Activated CD4-positive, CD25-positive, alpha-beta regulatory T cell treated with anti-CD3 and anti-CD28 coated beads, Interleukin-2, amount 50 U/mL, for 16 hours (primary cell): ENCODE measurements at regions not wholly inside any gene's neighbourhood (a gene's known extent, or its start where the extent isn't known, plus 50 kb on each side); places are given as distances from the start of the nearest gene placed in this dataset.

Experiments
- DNase-seq: peaks from one replicate; pipeline ENCODE4 v3.0.0-alpha.2; 2020; ENCODE audit warnings: low read depth, low spot score

DNA sequence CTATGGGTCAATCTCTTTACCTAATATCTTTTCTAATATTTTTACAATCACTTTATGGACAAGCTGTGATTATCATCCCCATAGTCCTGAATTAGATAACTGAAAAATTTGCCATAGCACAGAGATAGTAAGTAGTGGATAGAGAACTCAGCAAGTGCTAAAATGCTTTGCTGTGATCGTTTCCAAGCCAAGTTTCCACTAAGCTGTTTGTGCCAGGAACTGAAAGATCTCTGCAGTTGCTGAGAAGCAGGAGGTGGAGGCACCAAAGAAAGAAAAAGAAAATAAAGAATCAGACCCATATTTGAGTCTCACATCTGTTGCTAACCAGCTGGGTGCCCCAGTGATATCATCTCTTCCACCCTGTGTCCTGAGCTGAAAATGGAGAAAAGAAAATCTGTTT lies 605.6 kb upstream of the BOD1L1 start:
- no peak for DNase-seq

- no peak for DNase-seq
Measured at GRCh38 chr4:14234307-14234706, 606.8 kb upstream of the BOD1L1 start.

DNA sequence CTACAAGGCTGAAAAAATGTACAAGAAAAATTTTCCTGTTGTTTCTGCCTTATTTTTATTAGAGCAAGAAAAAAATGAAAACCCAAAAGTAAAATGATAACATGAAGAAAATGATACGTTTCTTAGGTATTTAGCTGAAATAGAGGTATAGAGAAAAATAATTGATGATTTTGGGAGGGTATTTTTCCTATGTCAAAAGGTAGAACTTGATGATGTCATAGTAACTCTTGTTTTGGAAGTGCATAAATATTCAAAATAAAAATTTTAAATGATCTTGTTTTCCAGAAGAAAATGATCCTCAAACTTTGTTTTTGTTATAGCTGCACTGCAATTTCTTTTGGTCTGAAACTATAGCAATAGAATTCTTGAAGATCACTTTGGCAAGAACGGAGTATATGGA lies 608.8 kb upstream of the BOD1L1 start:
- no peak for DNase-seq

DNA sequence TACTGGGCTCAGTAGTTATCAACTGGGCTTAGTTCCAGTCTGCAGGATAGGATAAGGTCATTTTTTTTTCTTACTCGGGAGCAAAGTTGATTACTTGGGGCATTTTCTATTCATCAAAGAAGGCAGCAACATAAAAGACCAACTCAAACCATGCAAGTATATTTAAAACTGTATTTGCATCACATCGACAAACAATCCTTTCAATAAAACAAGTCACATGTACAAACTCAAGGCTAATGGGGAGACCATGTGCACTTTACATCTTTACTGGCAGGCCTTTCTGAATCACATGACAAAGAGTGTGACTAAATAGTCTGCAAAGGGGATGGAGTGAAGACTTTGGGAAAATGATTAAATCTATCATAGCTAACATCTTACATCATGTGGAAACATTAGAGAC lies 610.4 kb upstream of the BOD1L1 start:
- DNase-seq, result no peak

- DNase-seq, result no peak
Measured at GRCh38 chr4:14241574-14241973, 614.0 kb upstream of the BOD1L1 start.

DNA sequence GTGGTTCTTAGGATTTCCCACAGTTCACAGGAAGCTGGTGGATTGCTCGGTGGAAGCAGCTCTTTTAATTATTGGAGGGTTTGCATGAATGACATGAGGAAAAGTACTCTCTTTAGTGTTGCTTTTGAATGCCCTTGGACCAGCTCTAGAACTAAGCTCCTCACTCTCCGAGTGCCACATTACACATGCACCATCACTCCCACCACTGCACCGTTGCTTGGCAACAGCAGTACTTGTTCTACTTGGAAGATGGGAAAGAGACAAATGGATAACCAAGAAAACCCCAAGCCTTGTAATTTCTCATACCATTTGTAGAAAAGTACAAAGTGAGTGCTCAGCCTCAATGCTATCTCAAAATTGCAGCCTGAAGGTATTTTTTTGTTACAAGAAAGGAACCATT lies 620.2 kb upstream of the BOD1L1 start:
- no peak for DNase-seq

- DNase-seq, result no peak
Measured at GRCh38 chr4:14249226-14249625, 621.7 kb upstream of the BOD1L1 start.

DNA sequence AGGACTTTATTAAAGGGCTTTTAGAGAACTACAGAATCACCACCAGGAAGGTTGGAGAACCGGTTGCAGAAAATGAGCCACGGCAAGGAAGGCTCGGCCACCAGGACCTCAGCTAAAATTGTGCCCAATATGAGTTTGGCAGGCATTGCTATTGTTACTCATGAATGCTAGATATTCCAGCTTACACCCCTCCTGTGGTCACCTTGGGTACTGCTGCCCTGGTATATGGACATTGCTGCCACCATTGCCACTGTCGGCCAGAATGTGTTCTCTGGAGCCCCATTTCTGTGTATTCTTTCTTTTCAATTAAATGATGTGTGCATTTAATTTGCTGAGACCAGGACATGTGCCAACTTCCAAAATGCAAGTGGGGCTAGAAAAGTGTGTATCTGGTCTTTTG lies 626.7 kb upstream of the BOD1L1 start:
- DNase-seq, result no peak

DNA sequence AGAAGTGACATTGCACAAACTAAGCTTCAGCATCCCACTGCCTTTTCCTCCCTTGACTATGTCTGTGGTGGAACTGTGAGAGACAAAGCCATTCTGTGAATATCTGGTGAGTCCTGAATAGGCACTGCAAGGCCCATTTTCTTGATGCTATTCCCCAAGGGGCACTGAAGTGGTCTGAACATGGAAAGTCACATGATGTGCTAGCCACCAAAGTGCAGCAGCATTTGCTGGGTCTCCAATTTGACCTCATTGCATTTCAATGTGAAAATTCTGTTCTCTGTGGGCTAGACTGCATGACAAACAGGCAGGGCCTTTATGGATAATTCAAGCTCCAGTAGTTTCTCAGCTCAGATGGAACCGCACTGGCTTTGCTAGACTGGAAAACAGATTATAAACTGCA lies 627.4 kb upstream of the BOD1L1 start:
- DNase-seq, result no peak

GRCh38 chr4:14257903-14258302 lies 630.4 kb upstream of the BOD1L1 start:
- no peak for DNase-seq

DNA sequence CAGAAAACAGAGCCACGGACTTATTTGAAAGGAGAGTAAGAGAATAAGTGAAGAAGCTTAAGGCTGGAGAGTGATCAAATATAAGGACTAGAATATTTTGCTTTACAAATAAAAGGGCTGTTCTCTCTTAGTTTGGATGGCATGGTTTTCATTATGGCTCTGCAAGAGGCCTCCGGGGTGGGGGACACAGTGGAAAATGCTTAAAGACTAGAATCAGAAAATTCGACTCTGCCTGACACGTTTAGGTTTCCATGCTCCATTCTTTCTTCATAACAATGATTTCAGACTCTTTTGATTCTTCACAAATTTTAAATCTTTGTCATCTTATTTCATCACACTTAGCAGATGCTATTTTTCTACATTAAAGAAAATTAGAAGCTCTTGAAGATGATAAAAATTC lies 632.4 kb upstream of the BOD1L1 start:
- DNase-seq, result no peak

GRCh38 chr4:14260591-14260990 lies 633.1 kb upstream of the BOD1L1 start:
- no peak for DNase-seq

DNA sequence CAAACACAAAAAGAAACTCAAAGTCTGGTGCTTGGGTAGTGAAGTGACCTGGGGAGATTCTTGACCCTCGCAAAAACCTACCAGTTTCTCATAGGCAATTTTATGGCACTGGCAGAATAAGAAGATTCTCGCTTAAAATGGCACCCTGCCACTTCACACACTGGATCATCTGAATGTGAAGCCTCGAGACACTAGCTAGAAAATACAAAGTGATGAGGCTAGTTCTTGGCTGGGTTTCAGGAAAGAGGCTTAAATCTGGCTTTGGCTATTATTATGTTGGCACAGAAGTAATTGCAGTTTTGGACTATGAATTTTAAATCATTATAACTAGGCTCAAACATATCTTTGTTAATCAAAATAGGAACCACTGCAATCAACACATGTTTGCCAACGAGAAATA lies 634.7 kb upstream of the BOD1L1 start:
- DNase-seq, result no peak

DNA sequence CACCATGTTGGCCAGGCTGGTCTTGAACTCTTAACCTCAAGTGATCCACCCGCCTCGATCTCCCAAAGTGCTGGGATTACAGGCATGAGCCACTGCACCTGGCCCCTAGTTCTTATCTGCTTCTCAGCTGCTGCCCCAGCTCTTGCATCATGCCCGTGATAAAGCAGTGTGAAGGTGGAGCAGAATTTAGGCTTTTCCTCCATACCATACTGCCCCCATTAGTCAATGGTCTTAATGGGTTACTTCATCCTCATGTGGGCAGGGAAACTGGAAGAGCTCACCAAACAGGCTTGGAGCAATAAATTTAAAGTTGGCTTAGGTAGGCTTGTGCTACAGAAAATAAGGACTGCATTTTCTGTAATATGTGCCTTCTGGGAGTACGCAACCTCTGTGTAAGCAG lies 636.9 kb upstream of the BOD1L1 start:
- no peak for DNase-seq

DNA sequence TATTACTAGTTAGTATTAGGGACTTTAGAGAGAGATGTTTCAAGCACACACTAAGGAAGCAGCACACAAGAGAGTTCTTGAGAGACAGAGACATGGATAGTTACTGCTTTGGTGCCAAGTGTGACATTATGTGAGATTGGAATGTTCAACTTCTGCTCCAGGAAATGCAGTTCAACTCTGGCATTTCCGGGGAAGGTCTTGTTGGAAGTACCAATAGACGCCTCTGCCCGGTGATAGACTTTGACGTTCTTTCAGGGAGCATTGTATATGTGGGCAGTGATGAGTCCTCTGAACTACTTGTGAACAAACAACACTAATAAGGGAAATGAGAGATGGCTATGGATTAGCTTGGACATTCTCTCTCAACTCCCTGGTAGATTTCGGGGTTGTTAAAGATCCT lies 638.1 kb upstream of the BOD1L1 start:
- no peak for DNase-seq

DNA sequence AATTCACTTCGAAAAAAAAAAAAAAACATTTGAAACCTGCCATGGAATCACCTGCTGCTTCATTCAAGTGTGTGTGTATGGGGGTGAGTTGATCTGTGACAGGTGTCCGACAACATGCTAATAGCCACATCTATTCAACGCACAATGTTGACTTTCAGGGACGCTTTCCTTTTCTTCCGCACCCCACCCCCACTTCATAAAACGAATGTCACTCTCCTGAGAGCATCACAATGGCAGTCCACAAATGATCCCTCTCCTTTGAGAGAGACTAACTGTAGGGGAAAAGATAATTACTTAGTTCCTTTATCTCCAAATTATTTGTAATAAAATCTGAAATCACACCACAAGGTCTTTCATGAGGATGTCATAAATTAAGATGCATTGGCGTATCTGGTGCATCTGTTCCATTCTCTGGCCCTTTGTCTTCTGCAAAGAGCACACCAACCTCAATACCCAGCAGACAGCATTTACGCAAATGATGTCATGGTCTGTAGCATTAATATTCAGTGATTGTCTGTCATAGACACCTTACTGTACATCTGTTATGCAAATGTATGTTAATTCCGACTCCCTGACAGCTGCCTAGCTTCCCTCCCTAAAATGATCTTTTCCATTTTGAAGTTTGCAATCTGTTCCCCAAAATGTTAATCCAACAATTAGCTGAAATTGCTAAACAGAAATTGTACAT lies 640.0 kb upstream of the BOD1L1 start:
- DNase-seq, result no peak

GRCh38 chr4:14269824-14270223 lies 642.3 kb upstream of the BOD1L1 start:
- no peak for DNase-seq

- no peak for DNase-seq
Measured at GRCh38 chr4:14272206-14272605, 644.7 kb upstream of the BOD1L1 start.

DNA sequence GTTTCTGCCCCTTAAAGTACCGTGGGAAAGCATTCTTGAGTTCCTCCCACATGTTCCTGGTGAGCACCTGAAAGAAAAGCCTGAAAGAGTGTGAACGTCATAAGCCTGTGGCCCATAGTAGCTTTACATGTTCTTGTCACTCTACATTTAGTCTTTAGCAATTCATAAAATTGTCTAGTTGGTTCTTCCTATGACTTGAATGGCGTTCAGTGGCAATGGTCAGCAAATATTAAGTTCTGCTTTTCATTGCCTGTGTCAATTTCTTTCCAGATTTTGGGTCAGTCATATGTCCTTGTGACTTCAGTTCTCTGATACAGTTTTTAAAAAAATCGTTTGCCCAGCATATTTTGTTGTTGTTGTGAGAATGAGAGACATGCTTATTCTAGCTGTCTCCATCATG lies 650.0 kb upstream of the BOD1L1 start:
- no peak for DNase-seq

GRCh38 chr4:14280567-14280966 lies 653.0 kb upstream of the BOD1L1 start:
- DNase-seq, result no peak

GRCh38 chr4:14284578-14284977 lies 657.1 kb upstream of the BOD1L1 start:
- no peak for DNase-seq

DNA sequence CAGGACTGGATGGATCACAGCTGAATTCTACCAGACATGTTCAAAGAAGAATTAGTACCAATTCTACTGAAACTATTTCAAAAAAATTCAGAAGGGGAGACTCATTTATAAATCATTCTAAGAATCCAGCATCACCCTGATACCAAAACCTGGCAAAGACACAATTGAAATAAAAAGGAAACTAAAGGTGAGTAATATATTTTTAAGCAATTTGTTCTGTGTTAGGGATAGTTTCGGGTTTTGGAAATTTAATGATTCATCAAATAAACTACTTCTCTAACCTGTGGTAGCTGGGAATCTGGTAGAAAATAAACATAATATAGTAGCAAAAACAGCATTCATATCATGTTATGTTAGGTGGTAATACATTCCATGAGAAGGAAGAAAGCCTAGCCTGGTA lies 662.2 kb upstream of the BOD1L1 start:
- DNase-seq, result no peak

- DNase-seq, result no peak
Measured at GRCh38 chr4:14293582-14293981, 666.1 kb upstream of the BOD1L1 start.

DNA sequence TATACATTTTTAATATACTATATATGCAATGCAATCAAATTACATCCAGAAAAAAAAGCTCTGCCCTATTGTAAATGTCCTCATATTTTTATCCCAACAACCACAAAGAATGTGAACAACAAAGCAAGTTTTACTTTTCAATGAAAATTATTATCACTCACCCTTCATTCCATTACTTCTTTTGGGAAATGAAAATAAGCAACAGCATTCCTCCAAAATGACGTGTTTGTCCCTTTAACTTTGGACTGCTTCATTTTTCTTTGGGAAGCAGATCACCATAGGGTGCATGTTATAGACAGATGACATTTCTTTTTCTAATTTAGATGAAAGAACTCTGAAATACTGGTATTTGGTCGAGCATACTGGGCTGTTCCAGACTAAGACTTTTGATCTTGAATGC lies 667.1 kb upstream of the BOD1L1 start:
- DNase-seq, result no peak
